Keratinocyte (primary cell): ENCODE measurements at regions not wholly inside any gene's neighbourhood (a gene's known extent, or its start where the extent isn't known, plus 50 kb on each side); places are given as distances from the start of the nearest gene placed in this dataset.
"Not testable (repeated sequence)": the region's sequence is repeated elsewhere in the genome, so short reads cannot be mapped to it uniquely, and the experiment has no call there.

Experiments
- DNase-seq: peaks from one replicate; pipeline ENCODE4 v3.0.0-alpha.2; 2011; ENCODE audit warnings: low read depth, missing footprints, low spot score
- FAIRE-seq: peaks from 2 replicates; lab custom pipeline; 2011; peaks lifted over from hg19 to GRCh38; lab: Jason Lieb, UNC
- H2AFZ ChIP-seq: 2 replicates; pipeline ENCODE4 v1.6.0; 2012; ENCODE audit warnings: low read length, control low read depth, inconsistent platforms; ENCODE audit not compliant: control insufficient read depth
- H3K27ac ChIP-seq: 2 replicates; pipeline ENCODE4 v1.5.1; 2011; ENCODE audit warnings: low read length; ENCODE audit not compliant: control insufficient read depth, insufficient read depth
- H3K27me3 ChIP-seq: 3 replicates; pipeline ENCODE4 v1.6.0; 2011; ENCODE audit warnings: low read length; ENCODE audit not compliant: control insufficient read depth, insufficient read depth; ENCODE audit errors: extremely low read depth
- H3K36me3 ChIP-seq, 2 experiments: 2 replicates in 1 of 2; 3 replicates in 1 of 2; pipeline ENCODE4 v1.5.1; 2011; ENCODE audit warnings: low read length in 2 of 2, mild to moderate bottlenecking in 1 of 2; ENCODE audit not compliant: control insufficient read depth in 2 of 2, insufficient read depth in 2 of 2; ENCODE audit errors: extremely low read depth in 1 of 2
- H3K4me1 ChIP-seq: 3 replicates; pipeline ENCODE4 v1.5.1; 2011; ENCODE audit warnings: low read length; ENCODE audit not compliant: control insufficient read depth, insufficient read depth; ENCODE audit errors: extremely low read depth
- H3K4me2 ChIP-seq: 3 replicates; pipeline ENCODE4 v1.6.0; 2011; ENCODE audit warnings: low read depth, low read length; ENCODE audit not compliant: control insufficient read depth, insufficient read depth; ENCODE audit errors: extremely low read depth
- H3K4me3 ChIP-seq, 3 experiments: fragments of 200-600 bp in 1 of 3; sonication (generic) in 1 of 3; 2 replicates in 2 of 3; 3 replicates in 1 of 3; pipeline ENCODE4 v1.5.1; 2011 to 2016; ENCODE audit warnings: low read length in 3 of 3, mild to moderate bottlenecking in 3 of 3, control low read depth in 2 of 3, inconsistent platforms in 1 of 3, low read depth in 1 of 3, mixed read lengths in 1 of 3, mixed run types in 1 of 3, moderate library complexity in 1 of 3; ENCODE audit not compliant: control insufficient read depth in 2 of 3, insufficient read depth in 2 of 3; ENCODE audit errors: extremely low read depth in 1 of 3
- H3K79me2 ChIP-seq: 2 replicates; pipeline ENCODE4 v1.6.0; 2012; ENCODE audit warnings: low read length; ENCODE audit not compliant: control insufficient read depth, insufficient read depth
- H3K9ac ChIP-seq: 3 replicates; pipeline ENCODE4 v1.6.0; 2011; ENCODE audit warnings: low read length; ENCODE audit not compliant: control insufficient read depth, insufficient read depth; ENCODE audit errors: extremely low read depth
- H3K9me1 ChIP-seq: 3 replicates; pipeline ENCODE4 v1.6.0; 2011; ENCODE audit warnings: low read length; ENCODE audit not compliant: control insufficient read depth, insufficient read depth; ENCODE audit errors: extremely low read depth
- H3K9me3 ChIP-seq: 2 replicates; pipeline ENCODE4 v1.5.1; 2012; ENCODE audit warnings: low read depth, low read length; ENCODE audit not compliant: control insufficient read depth
- H4K20me1 ChIP-seq: 3 replicates; pipeline ENCODE4 v1.6.0; 2011; ENCODE audit warnings: low read length; ENCODE audit not compliant: control insufficient read depth, insufficient read depth; ENCODE audit errors: extremely low read depth
- CTCF ChIP-seq, 3 experiments: IDR thresholded peaks in 1 of 3; conservative IDR thresholded peaks in 1 of 3; optimal IDR thresholded peaks in 1 of 3; 2 replicates in 2 of 3; 3 replicates in 1 of 3; pipeline versions ENCODE3 to v1.5.1; 2011; ENCODE audit warnings: low read length in 3 of 3, mild to moderate bottlenecking in 3 of 3, moderate library complexity in 2 of 3, control low read depth in 1 of 3, inconsistent platforms in 1 of 3; ENCODE audit not compliant: insufficient read depth in 2 of 3; ENCODE audit errors: extremely low read depth in 1 of 3
- EZH2 ChIP-seq: IDR thresholded peaks from one replicate; pipeline ENCODE4 v1.6.1; 2012; ENCODE audit warnings: inconsistent platforms, mild to moderate bottlenecking, low read length, moderate library complexity
- dilution Hi-C: fragments of 300-500 bp; cut with MboI; formaldehyde crosslinking; loops from one replicate; pipeline ENCODE4 v1.7.0; 2020; ENCODE audit warnings: low sequenced_read_pairs; ENCODE audit not compliant: extremely low pct_ligation_motif_present

GRCh38 chr5:7261900-7262299 lies 134.0 kb upstream of the ADCY2 start:
- no peak overlapping the region for H3K4me3 ChIP-seq
- H3K79me2 ChIP-seq, result no peaks in the 10 kb centered on the region
- H3K9me3 ChIP-seq, result no peaks in the 10 kb centered on the region
- no peak overlapping the region for H3K4me2 ChIP-seq
- no peak for DNase-seq
- FAIRE-seq, result no peak
- H2AFZ ChIP-seq, result no peak overlapping the region
- no peak overlapping the region for H3K9ac ChIP-seq
- dilution Hi-C loops, result no loop called here
- H3K4me1 ChIP-seq, result no peaks in the 10 kb centered on the region
- TF ChIP-seq CTCF (optimal IDR thresholded peaks at IDR 0.05 in 1 of 3, IDR thresholded peaks at IDR 0.05 in 1 of 3, conservative IDR thresholded peaks at IDR 0.05 in 1 of 3; ENCODE audit: extremely low read depth in 1 of 3, insufficient read depth in 2 of 3, low read length in 3 of 3) (no peak), EZH2 (no peak)
- no peaks in the 10 kb centered on the region for H3K9me1 ChIP-seq
- H3K27me3 ChIP-seq, result no peaks in the 10 kb centered on the region
- no peaks in the 10 kb centered on the region for H3K36me3 ChIP-seq
- no peaks in the 10 kb centered on the region for H4K20me1 ChIP-seq
- no peak overlapping the region for H3K27ac ChIP-seq

- DNase-seq, H3K4me2 ChIP-seq, H3K9me3 ChIP-seq, FAIRE-seq, H3K4me1 ChIP-seq, H3K9ac ChIP-seq, H3K27ac ChIP-seq, H4K20me1 ChIP-seq, H3K36me3 ChIP-seq, H3K4me3 ChIP-seq, H3K27me3 ChIP-seq, H3K9me1 ChIP-seq, H2AFZ ChIP-seq, H3K79me2 ChIP-seq, dilution Hi-C loops: not testable (repeated sequence)
Measured at GRCh38 chr5:7263398-7264015, 132.4 kb upstream of the ADCY2 start.

GRCh38 chr5:7265776-7266175 lies 130.2 kb upstream of the ADCY2 start:
- FAIRE-seq, H3K27ac ChIP-seq, H4K20me1 ChIP-seq, H3K9me3 ChIP-seq, H3K27me3 ChIP-seq, H3K9me1 ChIP-seq, H3K4me2 ChIP-seq, H2AFZ ChIP-seq, H3K9ac ChIP-seq, dilution Hi-C loops, H3K4me3 ChIP-seq, DNase-seq, H3K36me3 ChIP-seq, H3K79me2 ChIP-seq, H3K4me1 ChIP-seq: not testable (repeated sequence)

GRCh38 chr5:7268722-7269121 lies 127.2 kb upstream of the ADCY2 start:
- FAIRE-seq, H3K4me3 ChIP-seq, H3K27me3 ChIP-seq, dilution Hi-C loops, H3K4me2 ChIP-seq, H2AFZ ChIP-seq, H4K20me1 ChIP-seq, H3K9me1 ChIP-seq, H3K9ac ChIP-seq, H3K79me2 ChIP-seq, H3K9me3 ChIP-seq, H3K36me3 ChIP-seq, DNase-seq, H3K27ac ChIP-seq, H3K4me1 ChIP-seq: not testable (repeated sequence)
